Activated naive CD8-positive, alpha-beta T cell (primary cell): ENCODE measurements at regions not wholly inside any gene's neighbourhood (a gene's known extent, or its start where the extent isn't known, plus 50 kb on each side); places are given as distances from the start of the nearest gene placed in this dataset.

ENCODE experiments used
- H3K27ac Mint-ChIP-seq: one replicate; pipeline ENCODE4 v1.8.0; 2021; ENCODE audit warnings: mixed read lengths
- H3K27me3 Mint-ChIP-seq: one replicate; pipeline ENCODE4 v1.8.0; 2021; ENCODE audit warnings: mixed read lengths
- H3K36me3 Mint-ChIP-seq: one replicate; pipeline ENCODE4 v1.8.0; 2021; ENCODE audit warnings: mixed read lengths
- H3K4me1 Mint-ChIP-seq: one replicate; pipeline ENCODE4 v1.8.0; 2021; ENCODE audit warnings: low read depth, mixed read lengths
- H3K4me3 Mint-ChIP-seq: one replicate; pipeline ENCODE4 v1.8.0; 2021; ENCODE audit warnings: mild to moderate bottlenecking, mixed read lengths
- H3K9me3 Mint-ChIP-seq: one replicate; pipeline ENCODE4 v1.8.0; 2021; ENCODE audit warnings: low read depth, mixed read lengths

GRCh38 chr6:167677422-167677789, 149.3 kb upstream of the AFDN start:
- Mint-ChIP-seq H3K4me1 (no peaks in the 10 kb centered on the region), H3K27me3 (peaks cover 33% of the 10 kb centered on the region), H3K36me3 (no peaks in the 10 kb centered on the region), H3K4me3 (no peak overlapping the region), H3K27ac (no peak overlapping the region), H3K9me3 (peaks cover 3% of the 10 kb centered on the region)

- H3K27ac Mint-ChIP-seq, result no peak overlapping the region
- H3K4me3 Mint-ChIP-seq, result no peak overlapping the region
- peaks cover 35% of the 10 kb centered on the region for H3K27me3 Mint-ChIP-seq
- H3K36me3 Mint-ChIP-seq, result no peaks in the 10 kb centered on the region
- H3K4me1 Mint-ChIP-seq, result no peaks in the 10 kb centered on the region
- no peaks in the 10 kb centered on the region for H3K9me3 Mint-ChIP-seq
These were observed 148.3 kb upstream of the AFDN start for GRCh38 chr6:167678102-167679101.

GRCh38 chr6:167679122-167679736, 147.5 kb upstream of the AFDN start:
- Mint-ChIP-seq H3K27me3 (peaks cover 41% of the 10 kb centered on the region), H3K36me3 (no peaks in the 10 kb centered on the region), H3K4me1 (no peaks in the 10 kb centered on the region), H3K27ac (no peak overlapping the region), H3K9me3 (no peaks in the 10 kb centered on the region), H3K4me3 (no peak overlapping the region)

- Mint-ChIP-seq H3K9me3 (no peaks in the 10 kb centered on the region), H3K36me3 (no peaks in the 10 kb centered on the region), H3K4me1 (peaks cover under 1% of the 10 kb centered on the region), H3K4me3 (no peak overlapping the region), H3K27ac (no peak overlapping the region), H3K27me3 (peaks cover 40% of the 10 kb centered on the region)
These were observed 146.7 kb upstream of the AFDN start for GRCh38 chr6:167679790-167680604.

- Mint-ChIP-seq H3K27me3 (peaks cover 41% of the 10 kb centered on the region), H3K4me1 (peaks cover 5% of the 10 kb centered on the region), H3K27ac (no peak overlapping the region), H3K36me3 (no peaks in the 10 kb centered on the region), H3K9me3 (no peaks in the 10 kb centered on the region), H3K4me3 (no peak overlapping the region)
These were observed 146.0 kb upstream of the AFDN start for GRCh38 chr6:167680605-167681149.

GRCh38 chr6:167682125-167682524, 144.6 kb upstream of the AFDN start:
- Mint-ChIP-seq H3K4me3 (no peak overlapping the region), H3K36me3 (no peaks in the 10 kb centered on the region), H3K27ac (no peak overlapping the region), H3K4me1 (peaks cover 9% of the 10 kb centered on the region), H3K27me3 (peaks cover 41% of the 10 kb centered on the region), H3K9me3 (no peaks in the 10 kb centered on the region)

- Mint-ChIP-seq H3K4me1 (peaks cover 9% of the 10 kb centered on the region), H3K27ac (no peak overlapping the region), H3K36me3 (no peaks in the 10 kb centered on the region), H3K27me3 (peaks cover 41% of the 10 kb centered on the region), H3K4me3 (no peak overlapping the region), H3K9me3 (no peaks in the 10 kb centered on the region)
These were observed 144.1 kb upstream of the AFDN start for GRCh38 chr6:167682546-167683027.

GRCh38 chr6:167683028-167683862, 143.5 kb upstream of the AFDN start:
- H3K27ac Mint-ChIP-seq, result no peak overlapping the region
- H3K4me1 Mint-ChIP-seq, result peaks cover 9% of the 10 kb centered on the region
- H3K27me3 Mint-ChIP-seq, result peaks cover 38% of the 10 kb centered on the region
- H3K9me3 Mint-ChIP-seq, result no peaks in the 10 kb centered on the region
- no peaks in the 10 kb centered on the region for H3K36me3 Mint-ChIP-seq
- no peak overlapping the region for H3K4me3 Mint-ChIP-seq

- Mint-ChIP-seq H3K27ac (no peak overlapping the region), H3K4me1 (peaks cover 9% of the 10 kb centered on the region), H3K27me3 (peaks cover 36% of the 10 kb centered on the region), H3K36me3 (no peaks in the 10 kb centered on the region), H3K9me3 (no peaks in the 10 kb centered on the region), H3K4me3 (no peak overlapping the region)
These were observed 142.2 kb upstream of the AFDN start for GRCh38 chr6:167684276-167685104.

GRCh38 chr6:167685654-167686053, 141.1 kb upstream of the AFDN start:
- no peaks in the 10 kb centered on the region for H3K36me3 Mint-ChIP-seq
- H3K27ac Mint-ChIP-seq, result no peak overlapping the region
- H3K27me3 Mint-ChIP-seq, result peaks cover 33% of the 10 kb centered on the region
- peaks cover 9% of the 10 kb centered on the region for H3K4me1 Mint-ChIP-seq
- H3K4me3 Mint-ChIP-seq, result no peak overlapping the region
- H3K9me3 Mint-ChIP-seq, result no peaks in the 10 kb centered on the region

- H3K27me3 Mint-ChIP-seq, result peaks cover 30% of the 10 kb centered on the region
- H3K4me1 Mint-ChIP-seq, result peaks cover 9% of the 10 kb centered on the region
- no peaks in the 10 kb centered on the region for H3K9me3 Mint-ChIP-seq
- H3K27ac Mint-ChIP-seq, result no peak overlapping the region
- H3K4me3 Mint-ChIP-seq, result no peak overlapping the region
- H3K36me3 Mint-ChIP-seq, result no peaks in the 10 kb centered on the region
These were observed 140.4 kb upstream of the AFDN start for GRCh38 chr6:167686204-167686893.

- no peak overlapping the region for H3K27ac Mint-ChIP-seq
- H3K9me3 Mint-ChIP-seq, result no peaks in the 10 kb centered on the region
- peaks cover 9% of the 10 kb centered on the region for H3K4me1 Mint-ChIP-seq
- H3K4me3 Mint-ChIP-seq, result no peak overlapping the region
- no peaks in the 10 kb centered on the region for H3K36me3 Mint-ChIP-seq
- peaks cover 25% of the 10 kb centered on the region for H3K27me3 Mint-ChIP-seq
These were observed 139.5 kb upstream of the AFDN start for GRCh38 chr6:167687116-167687725.
